ENCODE measurements at regions not wholly inside any gene's neighbourhood (a gene's known extent, or its start where the extent isn't known, plus 50 kb on each side); places are given as distances from the start of the nearest gene placed in this dataset.

- DNase-seq = no peak
Measured at GRCh38 chr2:62302631-62303435, 106.9 kb downstream of the B3GNT2 start.

- no peak for DNase-seq
Measured at GRCh38 chr2:62300925-62301324, 105.0 kb downstream of the B3GNT2 start.

- no peak for DNase-seq
Measured at GRCh38 chr2:62297624-62298010, 101.7 kb downstream of the B3GNT2 start.

- DNase-seq = no peak
Measured at GRCh38 chr2:62296832-62297623, 101.1 kb downstream of the B3GNT2 start.

GRCh38 chr2:62296034-62296831 lies 100.3 kb downstream of the B3GNT2 start:
- no peak for DNase-seq

GRCh38 chr2:62293490-62294271 lies 97.8 kb downstream of the B3GNT2 start:
- peak; percentile 21 for DNase-seq

- DNase-seq = no peak
Measured at GRCh38 chr2:62293151-62293489, 97.2 kb downstream of the B3GNT2 start.

- peak; percentile 45 for DNase-seq
Measured at GRCh38 chr2:62292190-62292589, 96.3 kb downstream of the B3GNT2 start.

- DNase-seq = no peak
Measured at GRCh38 chr2:62291517-62292137, 95.7 kb downstream of the B3GNT2 start.

- no peak for DNase-seq
Measured at GRCh38 chr2:62291052-62291451, 95.1 kb downstream of the B3GNT2 start.

- DNase-seq = peak; percentile 84
Measured at GRCh38 chr2:62287899-62288880, 92.3 kb downstream of the B3GNT2 start.

- no peak for DNase-seq
Measured at GRCh38 chr2:62287282-62287681, 91.4 kb downstream of the B3GNT2 start.

- no peak for DNase-seq
Measured at GRCh38 chr2:62286089-62286785, 90.3 kb downstream of the B3GNT2 start.

- DNase-seq = no peak
Measured at GRCh38 chr2:62284980-62285379, 89.1 kb downstream of the B3GNT2 start.

- DNase-seq = no peak
Measured at GRCh38 chr2:62284471-62284870, 88.6 kb downstream of the B3GNT2 start.

GRCh38 chr2:62283147-62283546 lies 87.2 kb downstream of the B3GNT2 start:
- no peak for DNase-seq

GRCh38 chr2:62281663-62282062 lies 85.7 kb downstream of the B3GNT2 start:
- no peak for DNase-seq

GRCh38 chr2:62277688-62278087 lies 81.8 kb downstream of the B3GNT2 start:
- DNase-seq = no peak
